ENCODE measurements at regions not wholly inside any gene's neighbourhood (a gene's known extent, or its start where the extent isn't known, plus 50 kb on each side); places are given as distances from the start of the nearest gene placed in this dataset.

DNA sequence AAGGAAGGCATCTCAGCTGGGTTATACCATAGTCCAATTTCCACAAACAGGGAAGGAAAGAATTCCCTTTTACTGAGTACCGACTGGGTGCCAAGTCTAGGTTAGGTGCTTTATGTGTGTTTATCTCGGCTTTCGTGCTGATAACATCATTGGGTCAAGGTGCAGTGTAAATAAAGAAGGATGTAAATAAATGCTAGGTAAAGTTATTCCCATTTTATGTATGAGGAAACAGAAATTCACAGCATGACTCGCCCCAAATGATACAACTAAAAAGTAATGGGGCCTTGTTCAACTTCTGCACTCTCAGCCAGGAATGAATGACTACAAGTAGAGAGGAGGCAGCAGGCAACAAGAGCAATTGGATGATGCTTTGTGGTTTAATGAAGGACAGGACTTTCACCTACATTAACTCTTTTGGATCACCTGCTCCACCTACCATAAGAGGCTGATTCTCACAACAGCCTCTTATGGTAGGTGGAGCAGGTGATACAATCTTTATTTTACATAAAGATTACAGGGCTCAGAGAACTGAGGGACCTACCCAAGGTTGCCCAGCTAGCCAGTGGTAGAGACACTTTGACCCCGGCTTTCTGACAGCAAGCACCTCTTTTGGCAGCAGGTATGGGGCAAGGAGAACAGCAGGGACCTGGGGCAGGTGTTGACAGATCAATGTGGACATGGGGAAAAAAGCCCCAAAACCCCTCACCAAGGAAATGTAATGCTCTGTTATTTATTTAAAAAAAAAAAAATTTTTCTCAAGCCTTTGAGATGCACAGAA lies 213.4 kb upstream of the NUDT4 start:
- H4K91ac ChIP-seq (replicated peaks; ENCODE audit: insufficient read length, low read length): no peak overlapping the region
- no peak overlapping the region for H3K4me3 ChIP-seq (ENCODE audit: extremely low read depth in 1 of 4, insufficient read depth in 2 of 4, low read depth in 3 of 4, low read length in 4 of 4)
- H3K56ac ChIP-seq (replicated peaks; ENCODE audit: insufficient read length, low read depth, low read length): no peak overlapping the region
- no peak overlapping the region for H3K4ac ChIP-seq (replicated peaks; ENCODE audit: insufficient read length, low read depth, low read length)
- no peaks in the 10 kb centered on the region for H3K23me2 ChIP-seq (ENCODE audit: low read depth, low read length)
- H2AK5ac ChIP-seq (ENCODE audit: low read depth, low read length): no peak overlapping the region
- H4K8ac ChIP-seq (ENCODE audit: extremely low read depth, insufficient read depth, low read length): no peak overlapping the region
- 85% methylated on average over 5 of the region's 5 CpGs; no CpG with 5 or more reads in 1 of the 2 experiments for WGBS, 2 experiments (ENCODE audit: extremely low coverage in 1 of 2, insufficient coverage in 1 of 2, insufficient read length in 1 of 2, insufficient replicate concordance in 2 of 2, low coverage in 1 of 2, low lambda C conversion rate in 2 of 2, missing lambda C conversion rate in 1 of 2)
- H3K36me3 ChIP-seq (ENCODE audit: control insufficient read depth in 2 of 4, insufficient read depth in 4 of 4, low read length in 3 of 4): no peaks in the 10 kb centered on the region
- H4K20me1 ChIP-seq (replicated peaks in 1 of 2; ENCODE audit: control insufficient read depth in 1 of 2, insufficient read depth in 2 of 2, low read length in 2 of 2): no peaks in the 10 kb centered on the region
- no peak overlapping the region for H3K23ac ChIP-seq (ENCODE audit: insufficient read length)
- H2BK15ac ChIP-seq (ENCODE audit: low read length): no peak overlapping the region
- peaks cover 4 to 14% (median 8%) of the 10 kb centered on the region in 4 experiments; a peak in 6 of 7 replicates for H3K27me3 ChIP-seq (replicated peaks in 1 of 4; ENCODE audit: control insufficient read depth in 3 of 4, extremely low read depth in 1 of 4, insufficient read depth in 3 of 4, low read length in 3 of 4)
- ChIA-PET POLR2A (ENCODE audit: partially characterized antibody) (no interaction called here), CTCF (ENCODE audit: partially characterized antibody) (no interaction called here)
- FAIRE-seq (no peak), DNase-seq (ENCODE audit: low read depth in 1 of 2, low spot score in 2 of 2) (no peak)
- H3K4me1 ChIP-seq (replicated peaks in 1 of 4; ENCODE audit: control insufficient read depth in 3 of 4, insufficient read depth in 4 of 4, low read length in 3 of 4): peaks cover 0 to 2% (median 0%) of the 10 kb centered on the region in 4 experiments; a peak in 1 of 7 replicates
- no peaks in the 10 kb centered on the region for H3K79me1 ChIP-seq (ENCODE audit: low read depth, low read length)
- H3K18ac ChIP-seq (ENCODE audit: extremely low read depth, low read length): no peak overlapping the region
- H2BK20ac ChIP-seq (ENCODE audit: low read length): no peak overlapping the region
- no peak overlapping the region for H3K9ac ChIP-seq (replicated peaks in 1 of 4; ENCODE audit: extremely low read depth in 1 of 4, low read depth in 3 of 4, low read length in 3 of 4)
- TF ChIP-seq CEBPB (IDR thresholded peaks at IDR 0.05; ENCODE audit: low read depth, low read length): no peak
- no peak for TF ChIP-seq RBBP5 (IDR thresholded peaks at IDR 0.05; ENCODE audit: borderline replicate concordance, low read depth, low read length)
- TF ChIP-seq SRF (IDR thresholded peaks at IDR 0.05; ENCODE audit: low read depth, low read length): no peak
- no peak for TF ChIP-seq SIX5 (IDR thresholded peaks at IDR 0.05; ENCODE audit: low read depth, low read length)
- TF ChIP-seq, protein P1, sequence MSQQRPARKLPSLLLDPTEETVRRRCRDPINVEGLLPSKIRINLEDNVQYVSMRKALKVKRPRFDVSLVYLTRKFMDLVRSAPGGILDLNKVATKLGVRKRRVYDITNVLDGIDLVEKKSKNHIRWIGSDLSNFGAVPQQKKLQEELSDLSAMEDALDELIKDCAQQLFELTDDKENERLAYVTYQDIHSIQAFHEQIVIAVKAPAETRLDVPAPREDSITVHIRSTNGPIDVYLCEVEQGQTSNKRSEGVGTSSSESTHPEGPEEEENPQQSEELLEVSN (IDR thresholded peaks at IDR 0.05): no peak
- no peak for TF ChIP-seq MAFK (IDR thresholded peaks at IDR 0.05; ENCODE audit: low read depth, low read length)
- no peak for TF ChIP-seq SAP30 (IDR thresholded peaks at IDR 0.05; ENCODE audit: insufficient read depth, insufficient replicate concordance, low read length)
- no peak for TF ChIP-seq FOSL1 (IDR thresholded peaks at IDR 0.05; ENCODE audit: insufficient read depth, low read depth, low read length)
- no peak for TF ChIP-seq TEAD4 (IDR thresholded peaks at IDR 0.05; ENCODE audit: low read depth, low read length)
- TF ChIP-seq, protein P2, sequence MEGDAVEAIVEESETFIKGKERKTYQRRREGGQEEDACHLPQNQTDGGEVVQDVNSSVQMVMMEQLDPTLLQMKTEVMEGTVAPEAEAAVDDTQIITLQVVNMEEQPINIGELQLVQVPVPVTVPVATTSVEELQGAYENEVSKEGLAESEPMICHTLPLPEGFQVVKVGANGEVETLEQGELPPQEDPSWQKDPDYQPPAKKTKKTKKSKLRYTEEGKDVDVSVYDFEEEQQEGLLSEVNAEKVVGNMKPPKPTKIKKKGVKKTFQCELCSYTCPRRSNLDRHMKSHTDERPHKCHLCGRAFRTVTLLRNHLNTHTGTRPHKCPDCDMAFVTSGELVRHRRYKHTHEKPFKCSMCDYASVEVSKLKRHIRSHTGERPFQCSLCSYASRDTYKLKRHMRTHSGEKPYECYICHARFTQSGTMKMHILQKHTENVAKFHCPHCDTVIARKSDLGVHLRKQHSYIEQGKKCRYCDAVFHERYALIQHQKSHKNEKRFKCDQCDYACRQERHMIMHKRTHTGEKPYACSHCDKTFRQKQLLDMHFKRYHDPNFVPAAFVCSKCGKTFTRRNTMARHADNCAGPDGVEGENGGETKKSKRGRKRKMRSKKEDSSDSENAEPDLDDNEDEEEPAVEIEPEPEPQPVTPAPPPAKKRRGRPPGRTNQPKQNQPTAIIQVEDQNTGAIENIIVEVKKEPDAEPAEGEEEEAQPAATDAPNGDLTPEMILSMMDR (IDR thresholded peaks at IDR 0.05; ENCODE audit: control extremely low read depth in 1 of 3, insufficient read depth in 1 of 3, low read depth in 1 of 3, low read length in 3 of 3): no peak
- no peak overlapping the region for H3K14ac ChIP-seq (ENCODE audit: insufficient read length)
- no peaks in the 10 kb centered on the region for H3K9me3 ChIP-seq (ENCODE audit: insufficient read depth in 2 of 2, low read depth in 1 of 2, low read length in 1 of 2)
- no peak overlapping the region for H2BK12ac ChIP-seq (ENCODE audit: low read depth, low read length)
- no peak overlapping the region for H2AFZ ChIP-seq (ENCODE audit: low read length)
- no peak overlapping the region for H4K5ac ChIP-seq (ENCODE audit: insufficient read length, low read depth, low read length)
- H2BK120ac ChIP-seq (replicated peaks; ENCODE audit: low read depth, low read length): no peak overlapping the region
- H2BK5ac ChIP-seq (ENCODE audit: low read depth, low read length): no peak overlapping the region
- no peak overlapping the region for H3K27ac ChIP-seq (ENCODE audit: low read depth, low read length)
- H3K79me2 ChIP-seq (ENCODE audit: control insufficient read depth in 1 of 2, insufficient read depth in 2 of 2, low read length in 2 of 2): no peaks in the 10 kb centered on the region
- no peak overlapping the region for H3K4me2 ChIP-seq (ENCODE audit: insufficient read depth in 1 of 2, low read depth in 2 of 2, low read length in 2 of 2)

Measured in H1 (cell line).